ENCODE measurements at regions not wholly inside any gene's neighbourhood (a gene's known extent, or its start where the extent isn't known, plus 50 kb on each side); places are given as distances from the start of the nearest gene placed in this dataset.

DNA sequence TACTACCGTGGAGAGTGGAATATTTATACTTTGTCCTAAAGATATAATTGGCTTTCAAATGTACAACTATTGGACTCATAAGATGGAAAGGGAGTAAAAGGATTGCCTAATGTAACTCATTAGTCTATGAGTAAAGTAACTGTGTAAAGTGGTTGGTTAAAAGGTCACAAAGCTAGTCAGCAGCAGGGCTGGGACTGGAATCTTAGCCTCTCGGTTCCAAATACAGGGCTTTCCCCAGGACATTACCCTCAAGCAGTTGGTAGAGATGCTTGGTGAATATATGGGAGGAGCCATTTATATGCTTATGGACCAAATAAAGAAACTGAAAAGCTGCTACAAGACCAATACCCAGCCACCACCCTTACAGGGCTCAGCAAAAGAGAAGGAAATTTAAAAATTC lies 283.7 kb downstream of the HLX start:
- no peaks in the 10 kb centered on the region for H3K36me3 ChIP-seq (ENCODE audit: control insufficient read depth in 2 of 2, extremely low read depth in 1 of 2, insufficient read depth in 2 of 2, low read length in 2 of 2)
- POLR2A ChIA-PET: no interaction called here
- no peak overlapping the region for H3K9ac ChIP-seq (replicated peaks; ENCODE audit: extremely low read depth, insufficient read depth, low read length)
- dilution Hi-C loops (cut with MboI; ENCODE audit: extremely low pct_ligation_motif_present, low sequenced_read_pairs): no loop called here
- no peak for DNase-seq (ENCODE audit: low read depth, low spot score)
- H4K20me1 ChIP-seq (replicated peaks; ENCODE audit: control insufficient read depth, extremely low read depth, insufficient read depth, low read length): no peaks in the 10 kb centered on the region
- H3K27me3 ChIP-seq (ENCODE audit: control insufficient read depth in 2 of 2, insufficient read depth in 2 of 2, low read length in 2 of 2): no peaks in the 10 kb centered on the region
- H3K9me1 ChIP-seq (replicated peaks; ENCODE audit: control insufficient read depth, extremely low read depth, insufficient read depth, low read length): no peaks in the 10 kb centered on the region
- CTCF ChIA-PET: interaction anchor here (2.2 kb wide), 1 partner anchor 128 kb away, joined by 6 read pairs; no protein-coding TSS in a partner anchor
- H3K9me3 ChIP-seq (replicated peaks; ENCODE audit: control insufficient read depth, insufficient read depth, low read length): no peaks in the 10 kb centered on the region
- H3K4me3 ChIP-seq (replicated peaks in 1 of 3; ENCODE audit: insufficient read depth in 1 of 3, low read depth in 1 of 3, low read length in 3 of 3): no peak overlapping the region
- no peaks in the 10 kb centered on the region for H3K79me2 ChIP-seq (ENCODE audit: control insufficient read depth, insufficient read depth, low read length)
- no peak overlapping the region for H3K4me2 ChIP-seq (ENCODE audit: insufficient read depth, low read length)
- H2AFZ ChIP-seq (ENCODE audit: low read depth, low read length): no peak overlapping the region
- TF ChIP-seq MYC (IDR thresholded peaks at IDR 0.05; ENCODE audit: low read depth, low read length) (no peak), POLR2A (IDR thresholded peaks at IDR 0.05; ENCODE audit: low read depth, low read length) (no peak), EZH2 (IDR thresholded peaks at IDR 0.05; ENCODE audit: borderline replicate concordance, low read depth, low read length, severe bottlenecking) (no peak), FOS (IDR thresholded peaks at IDR 0.05; ENCODE audit: borderline replicate concordance, insufficient read depth, low read length) (no peak), JUN (IDR thresholded peaks at IDR 0.05; ENCODE audit: borderline replicate concordance, insufficient read depth, insufficient read length, low read depth) (no peak), GATA2 (IDR thresholded peaks at IDR 0.05; ENCODE audit: insufficient read depth, insufficient read length, low read depth, low read length) (no peak), POLR2AphosphoS5 (IDR thresholded peaks at IDR 0.05; ENCODE audit: insufficient read depth, low read depth, low read length) (no peak)
- TF ChIP-seq, protein P1, sequence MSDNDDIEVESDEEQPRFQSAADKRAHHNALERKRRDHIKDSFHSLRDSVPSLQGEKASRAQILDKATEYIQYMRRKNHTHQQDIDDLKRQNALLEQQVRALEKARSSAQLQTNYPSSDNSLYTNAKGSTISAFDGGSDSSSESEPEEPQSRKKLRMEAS (IDR thresholded peaks at IDR 0.05; ENCODE audit: insufficient read depth, insufficient read length): no peak
- TF ChIP-seq, protein P2, sequence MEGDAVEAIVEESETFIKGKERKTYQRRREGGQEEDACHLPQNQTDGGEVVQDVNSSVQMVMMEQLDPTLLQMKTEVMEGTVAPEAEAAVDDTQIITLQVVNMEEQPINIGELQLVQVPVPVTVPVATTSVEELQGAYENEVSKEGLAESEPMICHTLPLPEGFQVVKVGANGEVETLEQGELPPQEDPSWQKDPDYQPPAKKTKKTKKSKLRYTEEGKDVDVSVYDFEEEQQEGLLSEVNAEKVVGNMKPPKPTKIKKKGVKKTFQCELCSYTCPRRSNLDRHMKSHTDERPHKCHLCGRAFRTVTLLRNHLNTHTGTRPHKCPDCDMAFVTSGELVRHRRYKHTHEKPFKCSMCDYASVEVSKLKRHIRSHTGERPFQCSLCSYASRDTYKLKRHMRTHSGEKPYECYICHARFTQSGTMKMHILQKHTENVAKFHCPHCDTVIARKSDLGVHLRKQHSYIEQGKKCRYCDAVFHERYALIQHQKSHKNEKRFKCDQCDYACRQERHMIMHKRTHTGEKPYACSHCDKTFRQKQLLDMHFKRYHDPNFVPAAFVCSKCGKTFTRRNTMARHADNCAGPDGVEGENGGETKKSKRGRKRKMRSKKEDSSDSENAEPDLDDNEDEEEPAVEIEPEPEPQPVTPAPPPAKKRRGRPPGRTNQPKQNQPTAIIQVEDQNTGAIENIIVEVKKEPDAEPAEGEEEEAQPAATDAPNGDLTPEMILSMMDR (IDR thresholded peaks at IDR 0.05; ENCODE audit: extremely low read depth in 1 of 2, insufficient read depth in 1 of 2, low read depth in 1 of 2, low read length in 2 of 2): no peak
- no peak overlapping the region for H3K27ac ChIP-seq (ENCODE audit: insufficient read depth, low read depth, low read length)
- peaks cover 40% of the 10 kb centered on the region for H3K4me1 ChIP-seq (ENCODE audit: control insufficient read depth, extremely low read depth, insufficient read depth, low read length)
- intact Hi-C loops (cut with micrococcal nuclease): loop anchor here (10.0 kb wide), 1 partner anchor 252 kb away; no protein-coding TSS in a partner anchor
- FAIRE-seq: no peak
- no TSS peak for BruUV-seq (replicated peaks)
